CD1c-positive myeloid dendritic cell (primary cell): ENCODE measurements at regions not wholly inside any gene's neighbourhood (a gene's known extent, or its start where the extent isn't known, plus 50 kb on each side); places are given as distances from the start of the nearest gene placed in this dataset.

ENCODE experiments used
- DNase-seq: peaks from one replicate; pipeline ENCODE4 v3.0.0-alpha.2; 2016; ENCODE audit errors: extremely low spot score

- no peak for DNase-seq
Measured at GRCh38 chr14:71466251-71466650, 466.0 kb upstream of the RGS6 start.

- DNase-seq: no peak
Measured at GRCh38 chr14:71466946-71467345, 465.3 kb upstream of the RGS6 start.

GRCh38 chr14:71467361-71467811 is 464.8 kb upstream of the RGS6 start:
- no peak for DNase-seq

- no peak for DNase-seq
Measured at GRCh38 chr14:71468701-71469100, 463.5 kb upstream of the RGS6 start.

GRCh38 chr14:71469643-71470335 is 462.4 kb upstream of the RGS6 start:
- no peak for DNase-seq

GRCh38 chr14:71471634-71472355 is 460.4 kb upstream of the RGS6 start:
- DNase-seq: no peak

- no peak for DNase-seq
Measured at GRCh38 chr14:71472356-71473340, 459.6 kb upstream of the RGS6 start.

GRCh38 chr14:71473843-71474242 is 458.4 kb upstream of the RGS6 start:
- no peak for DNase-seq

- DNase-seq: no peak
Measured at GRCh38 chr14:71474301-71475265, 457.6 kb upstream of the RGS6 start.

- DNase-seq: no peak
Measured at GRCh38 chr14:71475916-71476315, 456.3 kb upstream of the RGS6 start.

- DNase-seq: peak; percentile 81
Measured at GRCh38 chr14:71478542-71478941, 453.7 kb upstream of the RGS6 start.

GRCh38 chr14:71481021-71481654 is 451.1 kb upstream of the RGS6 start:
- peak; percentile 48 for DNase-seq

GRCh38 chr14:71482671-71483070 is 449.6 kb upstream of the RGS6 start:
- no peak for DNase-seq

GRCh38 chr14:71483154-71483553 is 449.1 kb upstream of the RGS6 start:
- DNase-seq: no peak

- no peak for DNase-seq
Measured at GRCh38 chr14:71485833-71486232, 446.4 kb upstream of the RGS6 start.

GRCh38 chr14:71486279-71486678 is 445.9 kb upstream of the RGS6 start:
- DNase-seq: no peak

- DNase-seq: no peak
Measured at GRCh38 chr14:71487449-71487848, 444.8 kb upstream of the RGS6 start.

GRCh38 chr14:71487941-71488340 is 444.3 kb upstream of the RGS6 start:
- no peak for DNase-seq

- DNase-seq: no peak
Measured at GRCh38 chr14:71488703-71489191, 443.5 kb upstream of the RGS6 start.

- DNase-seq: no peak
Measured at GRCh38 chr14:71489742-71490141, 442.5 kb upstream of the RGS6 start.
